HUES6 (cell line): ENCODE measurements at regions not wholly inside any gene's neighbourhood (a gene's known extent, or its start where the extent isn't known, plus 50 kb on each side); places are given as distances from the start of the nearest gene placed in this dataset.

ENCODE experiments used
- H3K27ac ChIP-seq: 2 replicates; pipeline ENCODE4 v1.7.0; 2013; ENCODE audit warnings: low read depth, mild to moderate bottlenecking, low read length, inconsistent platforms
- H3K27me3 ChIP-seq: 2 replicates; pipeline ENCODE4 v1.6.1; 2013; ENCODE audit warnings: low read length; ENCODE audit not compliant: control insufficient read depth, insufficient read depth
- H3K36me3 ChIP-seq: 2 replicates; pipeline ENCODE4 v1.6.1; 2013; ENCODE audit warnings: low read length; ENCODE audit not compliant: control insufficient read depth, insufficient read depth
- H3K4me1 ChIP-seq: 2 replicates; pipeline ENCODE4 v1.6.1; 2013; ENCODE audit warnings: low read length; ENCODE audit not compliant: control insufficient read depth, insufficient read depth
- H3K4me3 ChIP-seq: 2 replicates; pipeline ENCODE4 v1.5.1; 2013; ENCODE audit warnings: low read depth, low read length
- H3K9ac ChIP-seq: one replicate; pipeline ENCODE4 v1.6.1; 2013; ENCODE audit warnings: mild to moderate bottlenecking, low read length
- H3K9me3 ChIP-seq: 2 replicates; pipeline ENCODE4 v1.6.1; 2013; ENCODE audit warnings: low read depth, low read length; ENCODE audit not compliant: control insufficient read depth, insufficient read depth

DNA sequence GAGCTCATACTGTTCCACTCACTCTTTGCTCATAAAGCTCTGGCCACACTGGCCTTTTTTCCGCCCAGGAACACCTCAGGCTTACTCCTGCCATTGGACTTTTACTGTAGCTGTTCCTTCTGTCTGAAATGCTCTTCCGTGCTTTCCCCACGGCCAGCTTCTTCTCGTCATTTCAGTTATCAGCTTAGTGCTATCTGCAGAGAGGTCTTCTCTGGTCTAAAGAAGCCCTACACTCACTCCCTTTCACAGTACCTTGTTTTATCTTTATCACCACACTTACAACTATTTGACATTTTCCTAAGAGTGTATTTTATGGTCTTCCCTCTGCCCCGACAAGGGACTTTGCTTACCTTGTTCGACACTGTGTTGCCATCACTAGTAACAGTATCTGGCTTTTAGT, 388.1 kb upstream of the SPRED2 start:
- Histone ChIP-seq H3K4me3 (no peak overlapping the region), H3K36me3 (no peaks in the 10 kb centered on the region), H3K4me1 (no peaks in the 10 kb centered on the region), H3K27ac (no peak overlapping the region), H3K27me3 (no peaks in the 10 kb centered on the region), H3K9ac (no peak overlapping the region), H3K9me3 (peaks cover 9% of the 10 kb centered on the region; the same call in 1 of the 2 replicates)

DNA sequence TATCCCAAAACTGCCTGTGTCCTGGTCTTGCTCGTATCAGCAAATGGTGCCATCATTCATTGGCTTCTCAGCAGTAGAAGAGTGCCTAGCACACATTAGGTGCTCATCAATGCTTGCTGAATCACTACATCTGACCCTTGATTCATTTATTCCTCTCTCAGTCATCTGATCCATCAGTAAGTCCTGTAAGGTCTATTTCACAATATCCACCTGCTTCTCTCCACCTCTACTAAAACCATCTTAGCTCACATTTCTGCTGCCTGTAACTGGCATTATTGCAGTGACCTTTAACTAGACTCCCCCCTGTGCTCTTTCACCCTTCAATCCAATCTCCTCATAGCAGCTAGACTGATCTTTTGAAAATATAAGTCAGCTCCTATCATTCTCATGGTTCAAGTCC, 387.6 kb upstream of the SPRED2 start:
- Histone ChIP-seq H3K36me3 (no peaks in the 10 kb centered on the region), H3K4me1 (no peaks in the 10 kb centered on the region), H3K9me3 (peaks cover 9% of the 10 kb centered on the region; the same call in 1 of the 2 replicates), H3K9ac (no peak overlapping the region), H3K4me3 (no peak overlapping the region), H3K27me3 (no peaks in the 10 kb centered on the region), H3K27ac (no peak overlapping the region)

DNA sequence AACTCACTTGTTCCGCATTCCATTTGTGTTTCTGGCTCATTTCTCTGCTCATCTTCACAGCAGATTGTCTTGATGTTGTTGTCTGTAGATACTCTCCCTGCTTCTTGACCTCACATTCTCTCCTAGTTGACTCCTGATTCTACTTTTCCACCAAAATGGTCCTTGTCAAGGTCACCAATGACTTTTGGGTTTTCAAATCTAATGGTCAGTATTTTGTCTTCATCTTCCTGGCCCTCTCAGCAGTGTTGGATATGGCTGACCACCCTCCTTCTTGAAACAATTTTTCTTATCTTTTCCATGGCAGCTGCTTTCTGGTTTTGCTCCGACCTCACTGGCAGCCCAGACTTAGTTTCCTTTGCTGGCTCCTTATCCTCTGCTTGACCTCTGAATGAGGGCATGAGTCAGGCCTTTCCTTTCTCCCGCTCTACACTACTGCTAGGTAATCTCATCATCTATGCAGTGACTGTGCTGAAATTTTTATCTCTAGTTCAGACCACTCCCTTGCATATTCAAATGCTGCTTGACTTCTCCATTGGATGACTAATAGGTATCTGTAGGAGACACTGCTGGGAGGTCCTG, 386.6 kb upstream of the SPRED2 start:
- peaks cover 9% of the 10 kb centered on the region; the same call in 1 of the 2 replicates for H3K9me3 ChIP-seq
- H3K9ac ChIP-seq, result no peak overlapping the region
- H3K36me3 ChIP-seq, result no peaks in the 10 kb centered on the region
- H3K27ac ChIP-seq, result no peak overlapping the region
- no peak overlapping the region for H3K4me3 ChIP-seq
- no peaks in the 10 kb centered on the region for H3K27me3 ChIP-seq
- no peaks in the 10 kb centered on the region for H3K4me1 ChIP-seq

DNA sequence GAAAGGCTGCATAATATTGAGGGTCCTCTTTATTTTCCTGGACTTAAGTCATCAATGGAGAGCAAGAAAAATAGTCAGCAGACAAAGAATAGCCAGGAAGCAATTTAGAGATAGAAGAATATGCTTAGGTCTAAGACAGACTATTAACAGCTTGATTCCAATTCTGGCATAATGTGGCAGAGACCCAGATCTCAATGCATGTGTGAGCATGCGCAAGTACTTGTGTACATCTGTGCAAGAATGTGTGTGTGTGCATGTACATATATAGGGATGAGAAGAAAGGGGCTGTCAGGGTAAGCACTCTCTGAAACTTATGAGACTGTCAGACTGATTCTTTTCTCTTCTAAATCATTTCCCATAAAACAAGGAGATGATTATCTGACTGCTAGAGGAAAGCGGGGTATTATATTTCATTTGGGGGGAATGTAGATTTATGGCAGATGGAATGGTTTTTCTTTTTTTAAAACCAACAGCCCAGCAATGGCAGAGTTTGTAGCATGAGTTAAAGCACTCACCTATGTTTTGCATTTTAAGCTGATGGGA, 381.3 kb upstream of the SPRED2 start:
- Histone ChIP-seq H3K9me3 (no peaks in the 10 kb centered on the region), H3K27ac (no peak overlapping the region), H3K4me3 (no peak overlapping the region), H3K36me3 (no peaks in the 10 kb centered on the region), H3K9ac (no peak overlapping the region), H3K27me3 (no peaks in the 10 kb centered on the region), H3K4me1 (no peaks in the 10 kb centered on the region)

DNA sequence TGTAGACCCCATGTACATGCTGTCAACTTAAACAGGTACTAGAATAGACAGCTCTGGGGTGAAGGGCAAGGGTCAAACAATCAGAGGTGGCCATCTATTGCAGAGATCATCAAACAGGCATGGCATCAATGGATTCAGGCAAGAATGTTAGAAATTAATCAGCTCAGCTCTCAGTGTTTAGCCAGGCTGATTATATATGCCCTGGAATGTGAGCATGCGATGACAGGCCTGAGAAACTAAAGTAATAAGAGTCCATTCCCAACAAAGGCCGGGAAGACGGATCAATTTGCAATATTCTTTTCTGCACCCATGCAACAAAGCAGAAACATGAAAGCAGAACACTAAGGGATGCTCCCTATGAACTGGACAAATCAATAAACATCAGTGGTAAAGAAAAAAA, 380.5 kb upstream of the SPRED2 start:
- Histone ChIP-seq H3K9me3 (peaks cover 3% of the 10 kb centered on the region; the same call in 1 of the 2 replicates), H3K27ac (no peak overlapping the region), H3K9ac (no peak overlapping the region), H3K4me3 (no peak overlapping the region), H3K27me3 (no peaks in the 10 kb centered on the region), H3K36me3 (no peaks in the 10 kb centered on the region), H3K4me1 (no peaks in the 10 kb centered on the region)

DNA sequence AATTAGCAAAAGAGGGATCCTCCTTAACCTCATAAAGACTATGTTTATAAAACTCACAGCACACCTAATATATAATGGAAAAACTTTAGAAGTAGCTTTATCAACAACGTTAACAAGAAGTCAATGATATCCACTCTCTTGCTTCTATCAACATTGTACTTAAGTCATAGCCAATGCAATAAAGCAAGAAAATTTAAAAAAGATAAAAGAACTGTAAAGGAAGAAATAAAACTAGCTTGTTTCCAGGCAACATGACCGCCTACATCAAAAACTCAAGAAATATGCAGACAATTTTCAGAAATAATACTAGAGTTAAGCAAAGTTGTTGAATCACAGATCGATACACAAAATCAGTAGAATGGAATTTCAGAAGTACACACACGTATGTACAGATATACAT, 375.5 kb upstream of the SPRED2 start:
- H3K36me3 ChIP-seq, result no peaks in the 10 kb centered on the region
- H3K27ac ChIP-seq, result no peak overlapping the region
- H3K4me3 ChIP-seq, result no peak overlapping the region
- no peaks in the 10 kb centered on the region for H3K27me3 ChIP-seq
- no peak overlapping the region for H3K9ac ChIP-seq
- no peaks in the 10 kb centered on the region for H3K4me1 ChIP-seq
- H3K9me3 ChIP-seq, result peaks cover 7% of the 10 kb centered on the region

DNA sequence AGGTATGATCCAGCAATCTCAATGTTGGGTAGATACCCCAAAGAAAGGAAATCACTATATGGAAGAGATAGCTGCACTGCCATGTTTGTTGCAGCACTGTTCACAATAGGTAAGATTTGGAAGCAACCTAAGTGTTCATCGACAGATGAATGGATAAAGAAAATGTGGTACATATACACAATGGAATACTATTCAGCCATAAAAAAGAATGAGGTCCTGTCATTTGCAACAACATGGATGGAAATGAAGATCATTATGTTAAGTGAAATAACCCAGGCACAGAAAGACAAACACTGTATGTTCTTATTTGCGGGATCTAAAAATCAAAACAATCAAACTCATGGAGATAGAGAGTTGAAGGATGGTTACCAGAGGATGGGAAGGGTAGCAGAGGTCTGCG, 372.4 kb upstream of the SPRED2 start:
- Histone ChIP-seq H3K36me3 (no peaks in the 10 kb centered on the region), H3K9ac (no peak overlapping the region), H3K27me3 (no peaks in the 10 kb centered on the region)

DNA sequence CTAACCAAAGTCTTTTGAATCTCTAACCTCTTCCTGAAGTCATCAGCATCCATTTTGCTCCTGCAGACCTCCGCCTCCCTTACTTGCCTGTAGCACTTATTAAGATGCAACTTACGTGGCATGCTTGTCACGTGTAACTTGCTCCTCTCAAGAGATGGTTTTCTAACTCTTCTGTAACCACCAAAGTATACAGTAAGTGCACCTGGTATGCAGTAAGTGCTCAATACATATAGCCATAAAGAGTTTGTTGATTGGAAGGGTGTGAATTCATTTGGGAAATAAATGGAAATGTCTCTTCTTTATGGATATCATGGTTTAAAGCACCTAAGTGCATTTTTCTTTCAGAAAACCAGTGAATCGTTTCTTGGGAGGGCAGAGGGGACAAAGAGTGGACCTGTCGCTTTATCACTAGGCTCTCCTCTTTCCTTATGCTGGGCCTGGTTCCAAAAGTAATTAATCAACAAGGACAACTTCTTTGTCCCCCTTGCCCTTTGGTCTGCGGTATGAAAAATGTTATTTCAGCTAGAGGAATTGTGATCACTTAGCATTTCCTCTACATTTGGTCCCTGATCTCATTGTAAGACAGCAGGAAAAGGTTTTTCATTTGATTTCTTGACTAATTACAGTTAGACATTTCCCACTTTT, 370.0 kb upstream of the SPRED2 start:
- Histone ChIP-seq H3K27ac (no peak overlapping the region), H3K4me3 (no peak overlapping the region), H3K9ac (no peak overlapping the region), H3K4me1 (no peaks in the 10 kb centered on the region), H3K9me3 (peaks cover 2% of the 10 kb centered on the region; the same call in 1 of the 2 replicates), H3K36me3 (no peaks in the 10 kb centered on the region), H3K27me3 (no peaks in the 10 kb centered on the region)

More for the DNA sequence above, 372.4 kb upstream of the SPRED2 start:
- Histone ChIP-seq H3K9me3 (peaks cover 7% of the 10 kb centered on the region), H3K4me3 (no peak overlapping the region), H3K27ac (no peak overlapping the region), H3K4me1 (no peaks in the 10 kb centered on the region)

DNA sequence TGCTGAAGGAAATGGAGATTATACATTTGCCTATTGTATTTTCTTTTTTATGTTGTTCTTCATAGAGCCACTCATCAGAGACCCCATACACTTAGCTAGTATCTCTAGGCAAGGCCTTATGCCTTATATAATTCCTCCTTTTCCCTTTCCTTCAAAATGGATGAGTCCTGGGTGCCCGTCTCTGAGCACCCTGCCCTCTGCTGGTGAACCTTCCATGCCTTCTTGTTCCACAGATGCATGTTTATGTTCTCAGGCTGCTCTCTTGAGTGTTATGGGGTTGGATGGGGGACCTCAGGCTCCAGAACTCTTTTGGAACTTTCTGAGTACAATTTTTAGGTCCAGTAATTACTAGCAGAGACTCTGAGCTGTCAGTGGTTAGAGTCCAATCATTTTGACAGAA, 368.6 kb upstream of the SPRED2 start:
- Histone ChIP-seq H3K9ac (no peak overlapping the region), H3K4me3 (no peak overlapping the region), H3K36me3 (no peaks in the 10 kb centered on the region), H3K27me3 (no peaks in the 10 kb centered on the region), H3K4me1 (no peaks in the 10 kb centered on the region), H3K9me3 (no peaks in the 10 kb centered on the region), H3K27ac (no peak overlapping the region)

DNA sequence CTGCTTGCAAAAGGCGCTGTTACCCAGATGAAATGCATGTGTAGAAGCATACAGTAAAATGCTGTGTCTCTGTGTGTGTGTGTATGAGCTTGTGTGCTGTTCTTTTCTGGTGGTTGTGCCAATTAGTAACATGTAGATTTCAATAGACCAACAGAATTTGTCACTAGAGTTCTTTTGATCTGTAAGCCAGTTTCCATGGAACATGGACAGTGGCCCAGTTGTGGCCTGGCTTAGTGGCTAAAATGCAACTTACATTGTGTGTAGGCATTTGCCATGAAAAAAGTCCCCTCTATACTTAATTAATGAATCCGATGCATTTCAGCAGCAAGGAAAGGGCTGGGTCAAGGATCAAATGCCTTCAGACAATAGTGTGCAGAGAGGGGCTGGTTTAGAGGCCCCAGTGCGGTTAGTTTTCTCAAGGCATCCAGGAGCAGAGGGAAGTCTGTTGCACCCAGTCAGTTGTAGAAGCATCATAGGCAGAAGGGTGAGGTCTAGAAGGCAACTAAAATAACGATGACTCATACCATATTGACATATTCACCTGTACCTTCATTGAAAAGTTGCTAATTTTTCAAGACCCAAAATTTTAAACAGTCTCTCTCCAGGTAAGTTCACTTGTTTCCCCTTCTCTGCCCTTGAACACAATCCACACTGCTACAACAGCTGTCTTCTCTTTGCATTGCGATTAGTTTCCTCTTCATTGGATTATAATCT, 366.9 kb upstream of the SPRED2 start:
- Histone ChIP-seq H3K4me3 (no peak overlapping the region), H3K9ac (no peak overlapping the region), H3K4me1 (no peaks in the 10 kb centered on the region), H3K27ac (no peak overlapping the region), H3K9me3 (no peaks in the 10 kb centered on the region), H3K36me3 (no peaks in the 10 kb centered on the region), H3K27me3 (no peaks in the 10 kb centered on the region)

DNA sequence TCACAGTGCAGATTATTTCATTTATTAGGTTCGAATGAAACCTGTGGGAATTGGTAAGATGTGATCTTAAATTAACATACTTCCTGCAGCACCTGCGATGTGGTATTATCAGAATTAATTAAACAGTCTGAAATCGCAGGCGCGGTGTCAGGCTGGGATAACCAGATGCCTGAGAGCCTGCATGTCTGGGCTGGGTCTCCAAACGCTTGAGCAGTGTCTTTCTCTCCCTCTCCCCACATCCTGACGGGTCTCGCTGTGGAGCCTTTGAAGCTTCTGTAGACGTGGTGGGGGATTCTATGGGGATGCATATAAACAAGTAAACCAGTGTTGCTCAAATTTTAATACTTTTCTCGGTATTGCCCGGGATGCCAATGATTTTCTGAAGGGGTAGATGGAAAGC, 366.2 kb upstream of the SPRED2 start:
- no peak overlapping the region for H3K9ac ChIP-seq

More for the DNA sequence above, 366.2 kb upstream of the SPRED2 start:
- no peaks in the 10 kb centered on the region for H3K9me3 ChIP-seq
- H3K36me3 ChIP-seq, result no peaks in the 10 kb centered on the region
- H3K27me3 ChIP-seq, result no peaks in the 10 kb centered on the region
- H3K4me3 ChIP-seq, result no peak overlapping the region
- no peak overlapping the region for H3K27ac ChIP-seq
- no peaks in the 10 kb centered on the region for H3K4me1 ChIP-seq
